ENCODE measurements at regions not wholly inside any gene's neighbourhood (a gene's known extent, or its start where the extent isn't known, plus 50 kb on each side); places are given as distances from the start of the nearest gene placed in this dataset.

GRCh38 chr10:31081937-31082840 is 50.5 kb upstream of the ZNF438 start:
- Mint-ChIP-seq H3K4me1 (peaks cover 0 to 6% (median 3%) of the 10 kb centered on the region in 7 donors), H3K27me3 (peaks cover 0 to 5% (median 0%) of the 10 kb centered on the region in 5 donors), H3K4me3 (no peak overlapping the region), H3K27ac (no peak overlapping the region), H3K9me3 (no peaks in the 10 kb centered on the region), H3K36me3 (no peaks in the 10 kb centered on the region)
- Histone ChIP-seq H3K27me3 (ENCODE audit: control insufficient read depth in 2 of 2, insufficient read depth in 2 of 2, low read length in 2 of 2) (no peaks in the 10 kb centered on the region), H3K36me3 (ENCODE audit: control insufficient read depth in 2 of 3, insufficient read depth in 3 of 3, low read length in 3 of 3) (no peaks in the 10 kb centered on the region), H3K27ac (ENCODE audit: low read depth, low read length) (no peak overlapping the region), H3K4me1 (ENCODE audit: control insufficient read depth in 2 of 2, insufficient read depth in 2 of 2, low read length in 2 of 2) (no peaks in the 10 kb centered on the region), H3K9me3 (ENCODE audit: control insufficient read depth in 2 of 3, low read length in 3 of 3) (no peaks in the 10 kb centered on the region), H3K4me3 (ENCODE audit: low read length) (no peak overlapping the region)
- DNase-seq (no peak), ATAC-seq (no peak)
- POLR2A ChIA-PET = interaction anchor here (0.6 kb wide), 1 partner anchor 409 kb away, joined by 3 read pairs; no protein-coding TSS in a partner anchor
- CTCF ChIA-PET = interaction anchor here (0.6 to 2.8 kb wide), 4 partner anchors 10 to 408 kb away, joined by 3 to 15 read pairs (median 5); no protein-coding TSS in a partner anchor
- intact Hi-C loops (cut with micrococcal nuclease) = loop anchor here (2.0 to 5.0 kb wide), 7 partner anchors 49 to 725 kb away; partner anchors contain the start of genes ZEB1 (in 1 of the 2) and ZNF438 (in 1 of the 2)

- DNase-seq = peak; percentile 14 to 67 (median 56)
- Mint-ChIP-seq H3K36me3 (no peaks in the 10 kb centered on the region), H3K4me3 (no peak overlapping the region), H3K9me3 (no peaks in the 10 kb centered on the region), H3K27me3 (peaks cover 0 to 5% (median 0%) of the 10 kb centered on the region in 5 donors), H3K27ac (no peak overlapping the region), H3K4me1 (peaks cover 0 to 12% (median 3%) of the 10 kb centered on the region in 7 donors)
- Histone ChIP-seq H3K4me1 (ENCODE audit: control insufficient read depth in 2 of 2, insufficient read depth in 2 of 2, low read length in 2 of 2) (no peaks in the 10 kb centered on the region), H3K27me3 (ENCODE audit: control insufficient read depth in 2 of 2, insufficient read depth in 2 of 2, low read length in 2 of 2) (no peaks in the 10 kb centered on the region), H3K36me3 (ENCODE audit: control insufficient read depth in 2 of 3, insufficient read depth in 3 of 3, low read length in 3 of 3) (no peaks in the 10 kb centered on the region), H3K27ac (ENCODE audit: low read depth, low read length) (no peak overlapping the region), H3K9me3 (ENCODE audit: control insufficient read depth in 2 of 3, low read length in 3 of 3) (no peaks in the 10 kb centered on the region), H3K4me3 (ENCODE audit: low read length) (no peak overlapping the region)
- ATAC-seq = peak; percentile 66
- intact Hi-C loops (cut with micrococcal nuclease) = loop anchor here (1.0 to 5.0 kb wide), 13 partner anchors 50 to 725 kb away; partner anchors contain the start of genes ZEB1 (in 2 of the 2) and ZNF438 (in 1 of the 2)
- ChIA-PET CTCF (interaction anchor here (0.6 to 2.8 kb wide), 7 partner anchors 11 to 730 kb away, joined by 3 to 15 read pairs (median 3); partner anchors contain the start of gene ZNF438), POLR2A (no interaction called here)
Measured at GRCh38 chr10:31083765-31084184, 52.1 kb upstream of the ZNF438 start.

- POLR2A ChIA-PET = no interaction called here
- Mint-ChIP-seq H3K4me1 (peaks cover 0 to 25% (median 5%) of the 10 kb centered on the region in 7 donors), H3K27me3 (no peaks in the 10 kb centered on the region), H3K27ac (no peak overlapping the region), H3K36me3 (no peaks in the 10 kb centered on the region), H3K4me3 (no peak overlapping the region), H3K9me3 (no peaks in the 10 kb centered on the region)
- DNase-seq (no peak), ATAC-seq (no peak)
- Histone ChIP-seq H3K36me3 (ENCODE audit: control insufficient read depth in 2 of 3, insufficient read depth in 3 of 3, low read length in 3 of 3) (no peaks in the 10 kb centered on the region), H3K9me3 (ENCODE audit: control insufficient read depth in 2 of 3, low read length in 3 of 3) (no peaks in the 10 kb centered on the region), H3K27ac (ENCODE audit: low read depth, low read length) (no peak overlapping the region), H3K4me3 (ENCODE audit: low read length) (no peak overlapping the region), H3K4me1 (ENCODE audit: control insufficient read depth in 2 of 2, insufficient read depth in 2 of 2, low read length in 2 of 2) (no peaks in the 10 kb centered on the region), H3K27me3 (ENCODE audit: control insufficient read depth in 2 of 2, insufficient read depth in 2 of 2, low read length in 2 of 2) (no peaks in the 10 kb centered on the region)
- CTCF ChIA-PET = interaction anchor here (0.6 kb wide), 1 partner anchor 306 kb away, joined by 3 read pairs; no protein-coding TSS in a partner anchor
- intact Hi-C loops (cut with micrococcal nuclease) = no loop called here
Measured at GRCh38 chr10:31087011-31087410, 55.3 kb upstream of the ZNF438 start.

GRCh38 chr10:31087851-31088250 is 56.2 kb upstream of the ZNF438 start:
- intact Hi-C loops (cut with micrococcal nuclease) = no loop called here
- no peak for DNase-seq
- Histone ChIP-seq H3K4me3 (ENCODE audit: low read length) (no peak overlapping the region), H3K36me3 (ENCODE audit: control insufficient read depth in 2 of 3, insufficient read depth in 3 of 3, low read length in 3 of 3) (no peaks in the 10 kb centered on the region), H3K9me3 (ENCODE audit: control insufficient read depth in 2 of 3, low read length in 3 of 3) (no peaks in the 10 kb centered on the region), H3K27me3 (ENCODE audit: control insufficient read depth in 2 of 2, insufficient read depth in 2 of 2, low read length in 2 of 2) (no peaks in the 10 kb centered on the region), H3K27ac (ENCODE audit: low read depth, low read length) (no peak overlapping the region), H3K4me1 (ENCODE audit: control insufficient read depth in 2 of 2, insufficient read depth in 2 of 2, low read length in 2 of 2) (no peaks in the 10 kb centered on the region)
- Mint-ChIP-seq H3K4me1 (peaks cover 0 to 28% (median 5%) of the 10 kb centered on the region in 7 donors), H3K27me3 (no peaks in the 10 kb centered on the region), H3K4me3 (no peak overlapping the region), H3K9me3 (peaks cover 0 to 3% (median 0%) of the 10 kb centered on the region in 11 donors), H3K36me3 (no peaks in the 10 kb centered on the region), H3K27ac (no peak overlapping the region)
- CTCF ChIA-PET = no interaction called here
- POLR2A ChIA-PET = no interaction called here
- ATAC-seq = no peak

- Histone ChIP-seq H3K4me1 (ENCODE audit: control insufficient read depth in 2 of 2, insufficient read depth in 2 of 2, low read length in 2 of 2) (no peaks in the 10 kb centered on the region), H3K27ac (ENCODE audit: low read depth, low read length) (no peak overlapping the region), H3K36me3 (ENCODE audit: control insufficient read depth in 2 of 3, insufficient read depth in 3 of 3, low read length in 3 of 3) (no peaks in the 10 kb centered on the region), H3K4me3 (ENCODE audit: low read length) (no peak overlapping the region), H3K9me3 (ENCODE audit: control insufficient read depth in 2 of 3, low read length in 3 of 3) (no peaks in the 10 kb centered on the region), H3K27me3 (ENCODE audit: control insufficient read depth in 2 of 2, insufficient read depth in 2 of 2, low read length in 2 of 2) (no peaks in the 10 kb centered on the region)
- Mint-ChIP-seq H3K9me3 (peaks cover 0 to 6% (median 0%) of the 10 kb centered on the region in 11 donors), H3K36me3 (peaks cover 0 to 7% (median 0%) of the 10 kb centered on the region in 5 donors), H3K4me1 (peaks cover 0 to 33% (median 5%) of the 10 kb centered on the region in 7 donors), H3K4me3 (peak overlapping the region in 1 of 10 donors; percentile 55), H3K27ac (peak overlapping the region in 1 of 9 donors; percentile 82), H3K27me3 (peaks cover 0 to 5% (median 0%) of the 10 kb centered on the region in 5 donors)
- no peak for DNase-seq
- ATAC-seq = no peak
- ChIA-PET POLR2A (no interaction called here), CTCF (no interaction called here)
- intact Hi-C loops (cut with micrococcal nuclease) = loop anchor here in 1 of 2 donors (1.0 kb wide), 1 partner anchor 10 kb away; no protein-coding TSS in a partner anchor
Measured at GRCh38 chr10:31090894-31091607, 59.4 kb upstream of the ZNF438 start.

- DNase-seq (no peak), ATAC-seq (no peak)
- Histone ChIP-seq H3K4me3 (ENCODE audit: low read length) (no peak overlapping the region), H3K36me3 (ENCODE audit: control insufficient read depth in 2 of 3, insufficient read depth in 3 of 3, low read length in 3 of 3) (no peaks in the 10 kb centered on the region), H3K4me1 (ENCODE audit: control insufficient read depth in 2 of 2, insufficient read depth in 2 of 2, low read length in 2 of 2) (no peaks in the 10 kb centered on the region), H3K27me3 (ENCODE audit: control insufficient read depth in 2 of 2, insufficient read depth in 2 of 2, low read length in 2 of 2) (no peaks in the 10 kb centered on the region), H3K27ac (ENCODE audit: low read depth, low read length) (no peak overlapping the region), H3K9me3 (ENCODE audit: control insufficient read depth in 2 of 3, low read length in 3 of 3) (no peaks in the 10 kb centered on the region)
- H3K27ac Mint-ChIP-seq = no peak overlapping the region
- ChIA-PET POLR2A (no interaction called here), CTCF (no interaction called here)
- no peak overlapping the region for H3K4me3 Mint-ChIP-seq
- H3K27me3 Mint-ChIP-seq = peaks cover 0 to 9% (median 0%) of the 10 kb centered on the region in 5 donors
- H3K9me3 Mint-ChIP-seq = peaks cover 0 to 6% (median 0%) of the 10 kb centered on the region in 11 donors
- intact Hi-C loops (cut with micrococcal nuclease) = no loop called here
- H3K36me3 Mint-ChIP-seq = peaks cover 0 to 7% (median 0%) of the 10 kb centered on the region in 5 donors
- H3K4me1 Mint-ChIP-seq = peaks cover 0 to 48% (median 0%) of the 10 kb centered on the region in 7 donors
Measured at GRCh38 chr10:31095677-31096560, 64.3 kb upstream of the ZNF438 start.
